ENCODE measurements at regions not wholly inside any gene's neighbourhood (a gene's known extent, or its start where the extent isn't known, plus 50 kb on each side); places are given as distances from the start of the nearest gene placed in this dataset.

- peaks cover 11% of the 10 kb centered on the region for H3K4me1 Mint-ChIP-seq
- DNase-seq, result no peak
- H3K27me3 Mint-ChIP-seq (ENCODE audit: low read depth, poor library complexity), result peaks cover 6% of the 10 kb centered on the region
- H3K27ac Mint-ChIP-seq, result no peak overlapping the region
- H3K36me3 Mint-ChIP-seq (ENCODE audit: low read depth), result no peaks in the 10 kb centered on the region
- H3K4me3 Mint-ChIP-seq, result no peak overlapping the region
- no peak for TF ChIP-seq CTCF (IDR thresholded peaks at IDR 0.05)
- H3K9me3 Mint-ChIP-seq, result peaks cover 11% of the 10 kb centered on the region
Observed at GRCh38 chr9:86829496-86830046, 117.7 kb downstream of the GAS1 start.

- TF ChIP-seq CTCF (IDR thresholded peaks at IDR 0.05), result no peak
- no peaks in the 10 kb centered on the region for H3K36me3 Mint-ChIP-seq (ENCODE audit: low read depth)
- H3K4me1 Mint-ChIP-seq, result peaks cover 11% of the 10 kb centered on the region
- no peak overlapping the region for H3K4me3 Mint-ChIP-seq
- H3K27me3 Mint-ChIP-seq (ENCODE audit: low read depth, poor library complexity), result peaks cover 13% of the 10 kb centered on the region
- H3K9me3 Mint-ChIP-seq, result peaks cover 19% of the 10 kb centered on the region
- DNase-seq, result no peak
- H3K27ac Mint-ChIP-seq, result no peak overlapping the region
Observed at GRCh38 chr9:86828631-86829030, 118.7 kb downstream of the GAS1 start.

GRCh38 chr9:86827893-86828292, 119.4 kb downstream of the GAS1 start:
- Mint-ChIP-seq H3K36me3 (ENCODE audit: low read depth) (peaks cover 7% of the 10 kb centered on the region), H3K4me1 (peaks cover 7% of the 10 kb centered on the region), H3K27ac (no peak overlapping the region), H3K4me3 (no peak overlapping the region), H3K27me3 (ENCODE audit: low read depth, poor library complexity) (peaks cover 13% of the 10 kb centered on the region), H3K9me3 (peaks cover 27% of the 10 kb centered on the region)
- TF ChIP-seq CTCF (IDR thresholded peaks at IDR 0.05), result no peak
- no peak for DNase-seq

GRCh38 chr9:86825299-86825698, 122.0 kb downstream of the GAS1 start:
- no peak overlapping the region for H3K27ac Mint-ChIP-seq
- peaks cover 27% of the 10 kb centered on the region for H3K4me1 Mint-ChIP-seq
- no peak overlapping the region for H3K4me3 Mint-ChIP-seq
- peaks cover 13% of the 10 kb centered on the region for H3K27me3 Mint-ChIP-seq (ENCODE audit: low read depth, poor library complexity)
- H3K36me3 Mint-ChIP-seq (ENCODE audit: low read depth), result peaks cover 9% of the 10 kb centered on the region
- DNase-seq, result no peak
- no peak for TF ChIP-seq CTCF (IDR thresholded peaks at IDR 0.05)
- peaks cover 40% of the 10 kb centered on the region for H3K9me3 Mint-ChIP-seq

GRCh38 chr9:86822006-86822801, 125.1 kb downstream of the GAS1 start:
- H3K9me3 Mint-ChIP-seq, result peaks cover 60% of the 10 kb centered on the region
- H3K4me3 Mint-ChIP-seq, result no peak overlapping the region
- H3K27ac Mint-ChIP-seq, result no peak overlapping the region
- H3K36me3 Mint-ChIP-seq (ENCODE audit: low read depth), result peaks cover 9% of the 10 kb centered on the region
- peaks cover 26% of the 10 kb centered on the region for H3K4me1 Mint-ChIP-seq
- TF ChIP-seq CTCF (IDR thresholded peaks at IDR 0.05), result no peak
- peaks cover 13% of the 10 kb centered on the region for H3K27me3 Mint-ChIP-seq (ENCODE audit: low read depth, poor library complexity)
- DNase-seq, result no peak

Data from nephron progenitor cell (in vitro differentiated cells).